Fibroblast of mammary gland (primary cell): ENCODE measurements at regions not wholly inside any gene's neighbourhood (a gene's known extent, or its start where the extent isn't known, plus 50 kb on each side); places are given as distances from the start of the nearest gene placed in this dataset.

Experiments used
- DNase-seq: peaks from one replicate; pipeline ENCODE4 v3.0.0-alpha.2; 2010; ENCODE audit warnings: low read depth
- H3K4me3 ChIP-seq: 2 replicates; pipeline ENCODE4 v1.5.1; 2011; ENCODE audit warnings: low read depth, mild to moderate bottlenecking, low read length, moderate library complexity; ENCODE audit not compliant: control insufficient read depth
- CTCF ChIP-seq: conservative IDR thresholded peaks from 2 replicates; pipeline ENCODE4 v1.5.1; 2011; ENCODE audit warnings: low read depth, low read length, inconsistent platforms; ENCODE audit not compliant: control insufficient read depth, insufficient read depth

GRCh38 chr3:124535306-124535705 is 194.9 kb upstream of the UMPS start:
- no peak overlapping the region for H3K4me3 ChIP-seq
- DNase-seq, result no peak
- TF ChIP-seq CTCF, result no peak

GRCh38 chr3:124540550-124541211 is 189.6 kb upstream of the UMPS start:
- no peak for TF ChIP-seq CTCF
- no peak for DNase-seq
- no peak overlapping the region for H3K4me3 ChIP-seq

- DNase-seq, result no peak
- H3K4me3 ChIP-seq, result no peak overlapping the region
- TF ChIP-seq CTCF, result no peak
Observed at GRCh38 chr3:124542214-124542869, 187.9 kb upstream of the UMPS start.

- no peak overlapping the region for H3K4me3 ChIP-seq
- no peak for DNase-seq
- no peak for TF ChIP-seq CTCF
Observed at GRCh38 chr3:124545891-124546290, 184.4 kb upstream of the UMPS start.

GRCh38 chr3:124552224-124552623 is 178.0 kb upstream of the UMPS start:
- TF ChIP-seq CTCF, result no peak
- no peak for DNase-seq
- H3K4me3 ChIP-seq, result no peak overlapping the region

GRCh38 chr3:124553178-124553577 is 177.1 kb upstream of the UMPS start:
- H3K4me3 ChIP-seq, result no peak overlapping the region
- TF ChIP-seq CTCF, result no peak
- no peak for DNase-seq
